ENCODE measurements at regions not wholly inside any gene's neighbourhood (a gene's known extent, or its start where the extent isn't known, plus 50 kb on each side); places are given as distances from the start of the nearest gene placed in this dataset.

DNA sequence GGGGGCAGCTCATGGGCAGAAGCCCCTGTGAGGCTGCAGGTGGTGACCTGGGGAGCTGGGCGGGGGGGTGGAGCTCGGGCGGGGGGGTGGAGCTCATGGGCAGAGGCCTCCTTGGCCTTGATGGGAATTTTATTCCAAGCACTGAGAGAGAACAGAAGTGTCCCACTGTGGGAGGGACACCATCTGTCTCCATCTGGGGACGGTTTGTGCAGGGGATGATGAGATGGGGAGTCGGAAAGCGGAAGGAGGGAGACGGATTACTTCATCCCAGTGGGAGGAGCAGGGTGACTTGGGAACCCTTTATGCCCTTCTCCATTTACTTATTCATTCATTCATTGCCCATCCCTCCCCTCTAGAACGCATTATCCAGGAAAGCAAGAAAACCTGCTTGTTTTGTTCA is 304.7 kb downstream of the ADGRD1 start:
- DNase-seq (ENCODE audit: low read depth) = no peak
- TF ChIP-seq, protein P1, sequence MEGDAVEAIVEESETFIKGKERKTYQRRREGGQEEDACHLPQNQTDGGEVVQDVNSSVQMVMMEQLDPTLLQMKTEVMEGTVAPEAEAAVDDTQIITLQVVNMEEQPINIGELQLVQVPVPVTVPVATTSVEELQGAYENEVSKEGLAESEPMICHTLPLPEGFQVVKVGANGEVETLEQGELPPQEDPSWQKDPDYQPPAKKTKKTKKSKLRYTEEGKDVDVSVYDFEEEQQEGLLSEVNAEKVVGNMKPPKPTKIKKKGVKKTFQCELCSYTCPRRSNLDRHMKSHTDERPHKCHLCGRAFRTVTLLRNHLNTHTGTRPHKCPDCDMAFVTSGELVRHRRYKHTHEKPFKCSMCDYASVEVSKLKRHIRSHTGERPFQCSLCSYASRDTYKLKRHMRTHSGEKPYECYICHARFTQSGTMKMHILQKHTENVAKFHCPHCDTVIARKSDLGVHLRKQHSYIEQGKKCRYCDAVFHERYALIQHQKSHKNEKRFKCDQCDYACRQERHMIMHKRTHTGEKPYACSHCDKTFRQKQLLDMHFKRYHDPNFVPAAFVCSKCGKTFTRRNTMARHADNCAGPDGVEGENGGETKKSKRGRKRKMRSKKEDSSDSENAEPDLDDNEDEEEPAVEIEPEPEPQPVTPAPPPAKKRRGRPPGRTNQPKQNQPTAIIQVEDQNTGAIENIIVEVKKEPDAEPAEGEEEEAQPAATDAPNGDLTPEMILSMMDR (IDR thresholded peaks at IDR 0.05; ENCODE audit: control insufficient read depth, insufficient read depth, low read depth, low read length, missing control alignments) = no peak
- H3K4me3 ChIP-seq (ENCODE audit: control insufficient read depth, low read depth, low read length) = no peak overlapping the region

DNA sequence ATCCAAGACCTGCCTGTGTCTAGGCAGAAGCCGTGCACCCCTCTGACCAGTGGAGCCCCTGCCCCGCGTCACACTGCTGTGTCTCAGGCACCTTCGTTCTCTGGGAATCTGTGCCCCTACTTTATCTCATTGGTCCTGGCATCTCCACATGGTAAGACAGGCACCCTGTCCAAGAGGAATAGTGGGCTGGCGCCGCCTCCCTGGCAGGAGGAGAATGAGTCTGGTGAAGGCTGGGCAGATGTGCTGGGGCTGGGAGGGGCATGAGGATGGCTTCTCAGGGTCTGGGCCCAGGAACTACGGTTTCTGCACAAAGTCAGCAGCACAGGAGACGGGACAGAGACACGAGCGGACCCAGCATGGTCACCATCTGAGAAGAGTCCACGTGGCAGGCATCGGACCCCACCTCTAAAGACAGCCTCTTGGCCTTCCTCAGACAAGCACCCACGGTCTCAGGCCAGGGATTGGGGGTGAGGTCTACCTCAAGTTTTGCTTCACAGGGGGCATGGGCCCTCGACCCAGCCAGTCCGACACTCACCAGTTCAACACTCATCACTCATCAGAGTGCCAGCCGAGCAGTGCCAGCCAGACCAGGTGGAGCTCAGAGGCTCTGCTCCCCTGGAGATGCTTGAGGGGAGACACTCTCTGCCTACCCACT is 306.7 kb downstream of the ADGRD1 start:
- no peak for DNase-seq (ENCODE audit: low read depth)
- no peak overlapping the region for H3K4me3 ChIP-seq (ENCODE audit: control insufficient read depth, low read depth, low read length)
- TF ChIP-seq, protein P1 (IDR thresholded peaks at IDR 0.05; ENCODE audit: control insufficient read depth, insufficient read depth, low read depth, low read length, missing control alignments) = no peak

DNA sequence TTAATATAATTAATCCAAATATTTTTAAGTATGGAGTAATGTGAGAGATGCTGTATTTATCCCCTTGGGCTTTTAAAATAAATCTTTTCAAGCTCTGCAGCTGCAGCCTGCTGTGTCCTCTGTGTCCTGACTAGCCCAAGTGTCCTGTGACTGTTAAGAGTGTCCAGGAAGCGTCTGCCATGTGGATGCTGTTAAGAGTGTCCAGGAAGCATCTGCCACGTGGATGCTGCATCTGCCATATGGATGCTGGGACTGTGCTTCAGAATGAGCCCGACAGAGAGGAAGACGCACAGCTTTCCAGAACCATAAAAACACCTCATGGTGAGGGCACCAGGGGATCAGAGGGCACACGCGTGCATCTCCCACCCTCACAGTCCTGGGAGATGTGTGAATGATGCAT is 307.2 kb downstream of the ADGRD1 start:
- TF ChIP-seq, protein P1 (IDR thresholded peaks at IDR 0.05; ENCODE audit: control insufficient read depth, insufficient read depth, low read depth, low read length, missing control alignments) = no peak
- H3K4me3 ChIP-seq (ENCODE audit: control insufficient read depth, low read depth, low read length) = no peak overlapping the region
- DNase-seq (ENCODE audit: low read depth) = no peak

DNA sequence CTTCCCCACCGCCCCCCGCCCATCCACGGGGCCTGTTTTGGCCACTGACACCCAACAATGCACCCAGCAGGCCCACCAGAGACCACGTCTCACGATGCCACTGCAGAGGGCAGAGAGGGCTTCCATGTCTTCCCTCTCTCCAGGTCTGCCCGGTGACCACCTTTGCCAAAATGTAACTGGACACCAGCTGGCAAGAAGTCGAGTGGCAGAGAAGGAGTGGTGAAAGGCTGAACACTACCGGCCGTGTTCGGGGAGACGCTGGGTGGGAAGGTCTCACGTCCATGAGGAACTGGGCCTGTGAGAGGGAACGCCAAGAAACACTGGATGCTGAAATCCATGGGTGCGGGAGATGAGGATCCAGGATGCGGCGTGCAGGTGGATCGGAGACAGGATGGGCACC is 308.2 kb downstream of the ADGRD1 start:
- H3K4me3 ChIP-seq (ENCODE audit: control insufficient read depth, low read depth, low read length) = no peak overlapping the region
- TF ChIP-seq, protein P1 (IDR thresholded peaks at IDR 0.05; ENCODE audit: control insufficient read depth, insufficient read depth, low read depth, low read length, missing control alignments) = no peak
- DNase-seq (ENCODE audit: low read depth) = no peak

DNA sequence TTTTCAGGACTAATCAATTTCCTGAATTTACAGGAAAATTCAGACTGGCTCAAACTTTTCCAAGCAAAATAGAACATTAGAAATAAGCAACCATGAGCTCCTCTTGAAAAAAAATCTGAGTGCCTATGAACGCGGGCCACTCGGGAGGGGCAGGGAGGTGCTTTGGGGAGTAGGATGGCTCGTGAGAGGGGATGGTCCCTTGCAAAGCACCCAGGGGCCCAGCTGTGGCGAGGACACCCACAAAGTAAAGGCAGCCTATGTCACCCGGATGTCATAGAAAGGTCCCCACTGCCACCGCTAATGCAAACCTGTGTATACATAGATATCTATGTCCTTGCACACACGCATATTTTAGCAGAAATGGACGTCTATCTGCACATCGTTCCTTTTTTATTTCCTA is 309.9 kb downstream of the ADGRD1 start:
- TF ChIP-seq, protein P1 (IDR thresholded peaks at IDR 0.05; ENCODE audit: control insufficient read depth, insufficient read depth, low read depth, low read length, missing control alignments) = no peak
- no peak for DNase-seq (ENCODE audit: low read depth)

DNA sequence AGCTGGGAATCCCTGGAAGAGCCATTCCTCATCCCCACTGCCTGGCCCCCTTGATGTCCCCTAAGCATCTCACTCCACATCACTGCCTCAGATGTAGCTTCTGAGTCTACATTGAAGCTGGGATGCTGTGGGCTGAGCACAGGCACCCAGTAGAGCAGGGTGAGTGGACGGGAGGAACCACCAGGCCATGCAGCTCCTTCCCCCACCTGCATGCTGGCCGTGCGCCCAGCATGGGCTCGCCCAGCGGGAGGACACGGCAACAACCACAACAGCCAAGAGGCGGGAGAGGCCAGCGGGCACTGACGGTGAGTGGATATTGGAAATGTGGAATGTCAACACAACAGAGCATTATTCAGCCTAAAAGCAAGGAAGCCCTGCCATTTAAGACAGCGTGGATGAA is 310.9 kb downstream of the ADGRD1 start:
- no peak for DNase-seq (ENCODE audit: low read depth)
- TF ChIP-seq, protein P1 (IDR thresholded peaks at IDR 0.05; ENCODE audit: control insufficient read depth, insufficient read depth, low read depth, low read length, missing control alignments) = no peak
- no peak overlapping the region for H3K4me3 ChIP-seq (ENCODE audit: control insufficient read depth, low read depth, low read length)

More for the DNA sequence above, 309.9 kb downstream of the ADGRD1 start:
- no peak overlapping the region for H3K4me3 ChIP-seq (ENCODE audit: control insufficient read depth, low read depth, low read length)
